HepG2 (cell line): ENCODE measurements at regions not wholly inside any gene's neighbourhood (a gene's known extent, or its start where the extent isn't known, plus 50 kb on each side); places are given as distances from the start of the nearest gene placed in this dataset.
A peak's percentile ranks its signal among the peaks of the same experiment; 100 is the strongest.

ENCODE experiments used
- CEBPG ChIP-seq: IDR thresholded peaks from 2 replicates; pipeline ENCODE4 v1.6.1; 2016
- FOXA1 ChIP-seq, 2 experiments: fragments of 450-650 bp in 1 of 2; sonication (generic) in 1 of 2; formaldehyde crosslinking in 1 of 2; IDR thresholded peaks; 2 replicates each; pipeline versions ENCODE4 v1.4.0 to v1.6.1; 2016 to 2020; ENCODE audit warnings: missing genetic modification reagents in 1 of 2
- HNRNPUL1 ChIP-seq: fragments of 200-400 bp; formaldehyde crosslinking; IDR thresholded peaks from 2 replicates; pipeline ENCODE4 v1.6.1; 2017; ENCODE audit warnings: low read depth, mild to moderate bottlenecking, low read length, moderate library complexity
- IRX3 ChIP-seq: sonication (generic); formaldehyde crosslinking; IDR thresholded peaks from 2 replicates; pipeline ENCODE4 v1.8.1; 2023; ENCODE audit warnings: mild to moderate bottlenecking, low read depth, missing genetic modification reagents, borderline replicate concordance
- ISX ChIP-seq: sonication (generic); formaldehyde crosslinking; conservative IDR thresholded peaks from 2 replicates; pipeline ENCODE4 v1.5.0; 2020; ENCODE audit warnings: missing genetic modification reagents
- JUN ChIP-seq: sonication (generic); formaldehyde crosslinking; IDR thresholded peaks from 2 replicates; pipeline ENCODE4 v1.4.0; 2020; ENCODE audit warnings: mild to moderate bottlenecking, missing genetic modification reagents
- KDM5A ChIP-seq: fragments of 200-600 bp; sonication (generic); IDR thresholded peaks from 2 replicates; pipeline ENCODE4 v1.7.0; 2018; ENCODE audit warnings: antibody characterized with exemption, mild to moderate bottlenecking, low read length, borderline replicate concordance
- KMT2B ChIP-seq: IDR thresholded peaks from 2 replicates; pipeline ENCODE4 v1.6.1; 2016; ENCODE audit warnings: missing genetic modification reagents, missing compliant biosample characterization
- MTF1 ChIP-seq: sonication (generic); formaldehyde crosslinking; IDR thresholded peaks from 2 replicates; pipeline ENCODE4 v1.5.0; 2020; ENCODE audit warnings: missing genetic modification reagents
- MYC ChIP-seq: sonication (generic); formaldehyde crosslinking; IDR thresholded peaks from 2 replicates; pipeline ENCODE4 v1.9.0; 2021; ENCODE audit warnings: missing genetic modification reagents, borderline replicate concordance
- NFYC ChIP-seq: IDR thresholded peaks from 2 replicates; pipeline ENCODE4 v1.6.1; 2016; ENCODE audit warnings: missing genetic modification reagents, missing compliant biosample characterization
- NR2F6 ChIP-seq, 2 experiments: IDR thresholded peaks; 2 replicates each; pipeline ENCODE4 v1.6.1; 2016; ENCODE audit warnings: antibody characterized with exemption in 1 of 2, mild to moderate bottlenecking in 1 of 2
- PATZ1 ChIP-seq: sonication (generic); formaldehyde crosslinking; IDR thresholded peaks from 2 replicates; pipeline ENCODE4 v1.4.0; 2020; ENCODE audit warnings: missing genetic modification reagents
- PHF8 ChIP-seq: sonication (generic); formaldehyde crosslinking; IDR thresholded peaks from 2 replicates; pipeline ENCODE4 v1.5.0; 2020; ENCODE audit warnings: missing genetic modification reagents
- REXO4 ChIP-seq: sonication (generic); formaldehyde crosslinking; IDR thresholded peaks from 2 replicates; pipeline ENCODE4 v1.8.0; 2022; ENCODE audit warnings: missing genetic modification reagents, mild to moderate bottlenecking, borderline replicate concordance
- SMAD9 ChIP-seq: sonication (generic); formaldehyde crosslinking; IDR thresholded peaks from 2 replicates; pipeline ENCODE4 v1.5.1; 2020; ENCODE audit warnings: mild to moderate bottlenecking, missing genetic modification reagents
- SOX6 ChIP-seq, 2 experiments: fragments of 450-650 bp in 1 of 2; sonication (generic) in 1 of 2; formaldehyde crosslinking in 1 of 2; IDR thresholded peaks; 2 replicates each; pipeline versions ENCODE4 v1.4.0 to v1.6.1; 2017 to 2020; ENCODE audit warnings: antibody characterized with exemption in 1 of 2, mild to moderate bottlenecking in 1 of 2, missing genetic modification reagents in 1 of 2
- TBL1XR1 ChIP-seq: fragments of 150-350 bp; IDR thresholded peaks from 2 replicates; pipeline ENCODE4 v1.6.1; 2014; ENCODE audit warnings: borderline replicate concordance, low read length; ENCODE audit not compliant: partially characterized antibody
- TFAP4 ChIP-seq: sonication (generic); IDR thresholded peaks from 2 replicates; pipeline ENCODE4 v1.6.1; 2016; ENCODE audit warnings: low read depth, borderline replicate concordance
- XRCC5 ChIP-seq: fragments of 200-400 bp; formaldehyde crosslinking; optimal IDR thresholded peaks from 2 replicates; pipeline ENCODE3; 2017; ENCODE audit warnings: mild to moderate bottlenecking, low read length
- ZEB1 ChIP-seq: IDR thresholded peaks from 2 replicates; pipeline ENCODE4 v1.6.1; 2012; ENCODE audit warnings: mild to moderate bottlenecking, low read depth, inconsistent platforms; ENCODE audit not compliant: insufficient replicate concordance
- ZNF205 ChIP-seq: IDR thresholded peaks from 2 replicates; pipeline ENCODE4 v1.6.1; 2018; ENCODE audit warnings: missing biosample characterization, missing genetic modification reagents
- ZNF225 ChIP-seq: sonication (generic); formaldehyde crosslinking; IDR thresholded peaks from 2 replicates; pipeline ENCODE4 v1.4.0; 2020; ENCODE audit warnings: mild to moderate bottlenecking, missing genetic modification reagents
- ZNF253 ChIP-seq: sonication (generic); formaldehyde crosslinking; IDR thresholded peaks from 2 replicates; pipeline ENCODE4 v1.8.0; 2022; ENCODE audit warnings: mild to moderate bottlenecking, missing genetic modification reagents, borderline replicate concordance
- ZNF431 ChIP-seq: sonication (generic); formaldehyde crosslinking; IDR thresholded peaks from 2 replicates; pipeline ENCODE4 v1.9.0; 2022; ENCODE audit warnings: missing genetic modification reagents, low read depth, mild to moderate bottlenecking, borderline replicate concordance
- ZNF512B ChIP-seq: sonication (generic); formaldehyde crosslinking; IDR thresholded peaks from 2 replicates; pipeline ENCODE4 v1.5.1; 2020; ENCODE audit warnings: missing genetic modification reagents, mild to moderate bottlenecking, borderline replicate concordance

- no peak for TF ChIP-seq ZNF253
- no peak for TF ChIP-seq MTF1 (CRISPR knock-in tag)
- TF ChIP-seq CEBPG = peak; percentile 76
- TF ChIP-seq ZNF431 (CRISPR knock-in tag) = no peak
- no peak for TF ChIP-seq TFAP4
- no peak for TF ChIP-seq TBL1XR1
- peak; percentile 20; the same call in 1 of the 2 replicates for TF ChIP-seq KDM5A
- no peak for TF ChIP-seq ZNF512B (CRISPR knock-in tag)
- TF ChIP-seq JUN = no peak
- no peak for TF ChIP-seq SOX6 (IDR thresholded peaks at IDR 0.05)
- TF ChIP-seq SOX6 (CRISPR knock-in tag; IDR thresholded peaks at IDR 0.05) = no peak
- no peak for TF ChIP-seq NFYC
- no peak for TF ChIP-seq ZEB1
- no peak for TF ChIP-seq PATZ1 (CRISPR knock-in tag)
- TF ChIP-seq REXO4 (CRISPR knock-in tag) = no peak
- TF ChIP-seq KMT2B (CRISPR knock-in tag) = 0 out of 2 replicates have a peak, but pooled peaks have one; percentile 8
- no peak for TF ChIP-seq HNRNPUL1
- TF ChIP-seq PHF8 (CRISPR knock-in tag) = no peak
- no peak for TF ChIP-seq NR2F6 (IDR thresholded peaks at IDR 0.05)
- TF ChIP-seq NR2F6 (CRISPR knock-in tag; IDR thresholded peaks at IDR 0.05) = peak; percentile 46
- no peak for TF ChIP-seq MYC (CRISPR knock-in tag)
- TF ChIP-seq ZNF205 = no peak
- TF ChIP-seq ISX (CRISPR knock-in tag) = no peak
- TF ChIP-seq XRCC5 = no peak
- no peak for TF ChIP-seq IRX3 (CRISPR knock-in tag)
- TF ChIP-seq SMAD9 = no peak
- no peak for TF ChIP-seq ZNF225 (CRISPR knock-in tag)
- TF ChIP-seq FOXA1 (IDR thresholded peaks at IDR 0.05) = no peak
- peak; percentile 6; the same call in 1 of the 2 replicates for TF ChIP-seq FOXA1 (CRISPR knock-in tag; IDR thresholded peaks at IDR 0.05)
Measured at GRCh38 chr7:96414931-96415292, 93.0 kb upstream of the SLC25A13 start (continued).
